Activated CD8-positive, alpha-beta memory T cell treated with anti-CD3 and anti-CD28 coated beads, Interleukin-2, amount 50 U/mL, for 4 hours (primary cell): ENCODE measurements at regions not wholly inside any gene's neighbourhood (a gene's known extent, or its start where the extent isn't known, plus 50 kb on each side); places are given as distances from the start of the nearest gene placed in this dataset.
"Not testable (repeated sequence)": the region's sequence is repeated elsewhere in the genome, so short reads cannot be mapped to it uniquely, and the experiment has no call there.

Source experiments
- DNase-seq: peaks from one replicate; pipeline ENCODE4 v3.0.0-alpha.2; 2020

DNA sequence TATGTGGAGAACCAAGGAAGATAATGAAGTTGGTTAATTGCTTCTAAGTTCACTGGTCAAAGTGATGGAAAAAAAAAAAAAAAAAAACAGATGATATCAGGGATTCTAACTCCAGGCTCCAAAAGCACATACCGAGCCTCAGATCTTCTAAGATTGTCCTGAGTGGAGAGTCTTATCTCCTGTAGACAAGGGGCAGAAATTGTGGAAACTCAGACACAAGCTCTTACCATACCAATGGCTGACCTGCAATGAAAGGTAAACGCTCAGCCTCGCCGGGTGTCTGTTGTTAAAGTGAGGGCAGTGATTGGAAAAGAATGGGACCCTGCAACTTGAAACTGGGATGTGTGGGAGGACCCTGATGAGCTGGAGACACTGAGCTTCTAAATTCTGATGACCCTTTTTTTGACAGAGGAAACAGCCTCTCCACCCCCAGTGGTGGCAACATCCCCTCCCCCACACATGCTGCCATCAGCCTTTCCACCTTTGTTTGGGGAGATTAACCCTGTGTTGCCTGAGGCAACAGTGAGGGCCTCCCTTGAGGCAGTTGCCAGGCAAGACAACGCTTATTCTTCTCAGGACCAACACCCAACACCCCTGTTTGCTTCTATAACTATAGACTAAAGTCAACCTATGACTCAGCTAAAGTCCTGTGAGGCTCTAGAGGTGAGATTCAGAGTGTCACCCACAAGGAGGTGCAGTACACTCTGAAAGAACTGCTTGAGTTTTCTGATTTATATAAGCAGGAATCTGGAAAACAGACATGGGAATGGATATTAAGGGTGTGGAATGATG, 154.0 kb downstream of the THBS2 start:
- DNase-seq: no peak

DNA sequence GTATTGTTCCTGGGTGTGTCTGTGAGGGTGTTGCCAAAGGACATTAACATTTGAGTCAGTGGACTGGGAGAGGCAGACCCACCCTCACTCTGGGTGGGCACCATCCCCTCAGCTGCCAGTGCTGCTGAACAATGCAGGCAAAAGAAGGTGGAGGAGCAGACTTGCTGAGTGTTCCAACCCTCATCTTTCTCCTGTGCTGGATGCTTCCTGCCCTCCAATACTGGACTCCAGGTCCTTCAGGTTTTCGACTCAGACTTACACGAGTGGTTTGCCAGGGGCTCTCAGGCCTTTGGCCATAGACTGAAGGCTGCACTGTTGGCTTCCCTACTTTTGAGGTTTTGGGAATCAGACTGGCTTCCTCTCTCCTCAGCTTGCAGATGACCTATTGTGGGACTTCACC, 155.0 kb downstream of the THBS2 start:
- DNase-seq: not testable (repeated sequence)

- DNase-seq: no peak
Measured at GRCh38 chr6:169098116-169098515, 155.5 kb downstream of the THBS2 start.

DNA sequence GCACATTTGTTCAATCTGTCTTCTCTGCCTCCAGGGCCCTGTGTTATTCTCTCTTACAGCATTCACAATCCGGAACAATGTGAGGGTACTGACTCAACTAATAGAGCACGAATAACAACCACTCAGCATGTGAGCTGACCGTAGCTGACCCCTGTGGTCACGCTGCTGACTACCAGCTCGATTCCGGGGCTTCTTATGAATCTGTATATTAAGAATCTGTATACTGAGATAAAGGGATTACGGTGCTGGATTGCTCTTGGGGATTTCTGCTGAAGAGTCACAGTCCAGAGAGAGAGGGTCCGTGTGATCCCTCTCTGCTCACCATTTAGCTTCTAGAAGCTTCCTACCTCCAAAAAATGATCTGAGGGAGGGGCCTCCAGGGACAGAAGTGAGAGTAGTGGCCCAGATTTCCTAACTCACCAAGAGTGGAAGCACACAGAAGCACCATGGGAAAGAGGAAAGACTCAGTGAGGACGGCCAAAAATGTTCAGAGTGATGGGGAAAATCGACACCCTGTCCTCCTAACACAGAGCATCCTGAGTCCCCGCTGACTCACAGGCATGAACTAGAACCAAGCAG, 156.2 kb downstream of the THBS2 start:
- no peak for DNase-seq

GRCh38 chr6:169096388-169096787, 157.3 kb downstream of the THBS2 start:
- DNase-seq: no peak

- DNase-seq: no peak
Measured at GRCh38 chr6:169095153-169095552, 158.5 kb downstream of the THBS2 start.

- DNase-seq: no peak
Measured at GRCh38 chr6:169094552-169094950, 159.1 kb downstream of the THBS2 start.

- DNase-seq: no peak
Measured at GRCh38 chr6:169093770-169094551, 159.7 kb downstream of the THBS2 start.

GRCh38 chr6:169093066-169093723, 160.5 kb downstream of the THBS2 start:
- no peak for DNase-seq

- DNase-seq: no peak
Measured at GRCh38 chr6:169092375-169092774, 161.3 kb downstream of the THBS2 start.

GRCh38 chr6:169090514-169091127, 163.0 kb downstream of the THBS2 start:
- not testable (repeated sequence) for DNase-seq

DNA sequence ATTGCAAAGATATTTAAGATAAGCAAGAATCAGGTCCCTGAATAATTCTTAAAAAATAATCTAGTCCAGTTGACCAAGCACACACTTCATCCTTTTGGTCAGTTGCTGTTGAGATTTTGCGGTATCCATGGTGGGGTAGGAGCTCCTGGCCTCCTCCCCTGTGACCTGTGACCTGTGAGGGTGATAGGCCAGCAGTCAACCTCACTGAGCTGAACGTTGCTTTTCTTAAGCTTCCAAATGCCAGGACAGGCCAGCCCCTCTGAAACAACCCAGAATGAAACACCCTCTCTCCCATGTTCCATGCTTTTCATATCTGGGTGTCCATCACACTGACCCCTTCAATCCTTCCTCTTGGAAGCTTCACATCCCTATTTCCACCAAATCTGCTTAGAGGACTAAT, 164.9 kb downstream of the THBS2 start:
- no peak for DNase-seq

- DNase-seq: no peak
Measured at GRCh38 chr6:169087443-169088041, 166.1 kb downstream of the THBS2 start.

DNA sequence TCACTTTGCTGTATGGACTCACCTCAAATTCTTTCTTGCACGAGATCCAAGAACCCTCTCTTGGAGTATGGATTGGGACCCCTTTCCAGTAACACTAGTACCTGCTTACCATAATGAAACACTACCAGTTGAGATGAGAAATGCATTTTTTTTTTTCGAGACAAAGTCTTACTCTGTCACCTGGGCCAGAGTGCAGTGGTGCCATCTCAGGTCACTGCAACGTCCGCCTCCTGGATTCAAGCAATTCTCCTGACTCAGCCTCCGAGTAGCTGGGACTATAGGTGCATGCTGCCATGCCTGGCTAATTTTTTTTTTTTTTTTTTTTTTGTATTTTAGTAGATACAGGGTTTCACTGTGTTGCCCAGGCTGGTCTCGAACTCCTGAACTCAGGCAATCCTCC, 167.0 kb downstream of the THBS2 start:
- DNase-seq: not testable (repeated sequence)

GRCh38 chr6:169086020-169086419, 167.6 kb downstream of the THBS2 start:
- DNase-seq: no peak

- DNase-seq: no peak
Measured at GRCh38 chr6:169085466-169085865, 168.2 kb downstream of the THBS2 start.

GRCh38 chr6:169084557-169084956, 169.1 kb downstream of the THBS2 start:
- not testable (repeated sequence) for DNase-seq

DNA sequence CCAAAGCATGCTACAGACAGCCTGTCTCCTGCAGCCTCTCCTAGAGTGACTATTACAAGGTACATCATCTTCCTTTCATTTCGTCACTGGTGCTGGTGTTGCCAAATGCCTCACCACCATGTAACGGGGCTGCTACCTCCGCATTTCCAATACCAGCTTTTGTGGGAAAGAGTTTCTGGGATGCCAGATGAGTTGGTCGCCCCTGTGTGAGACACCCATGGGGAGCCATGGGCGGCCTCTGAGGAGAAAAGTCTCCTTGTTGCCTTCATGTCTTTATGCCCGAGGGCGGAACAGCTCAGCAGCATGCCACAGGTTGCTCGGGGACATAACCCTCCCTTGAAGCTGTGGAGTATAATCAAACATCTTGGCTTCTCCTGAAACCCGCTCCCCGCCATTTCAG, 169.6 kb downstream of the THBS2 start:
- no peak for DNase-seq

DNA sequence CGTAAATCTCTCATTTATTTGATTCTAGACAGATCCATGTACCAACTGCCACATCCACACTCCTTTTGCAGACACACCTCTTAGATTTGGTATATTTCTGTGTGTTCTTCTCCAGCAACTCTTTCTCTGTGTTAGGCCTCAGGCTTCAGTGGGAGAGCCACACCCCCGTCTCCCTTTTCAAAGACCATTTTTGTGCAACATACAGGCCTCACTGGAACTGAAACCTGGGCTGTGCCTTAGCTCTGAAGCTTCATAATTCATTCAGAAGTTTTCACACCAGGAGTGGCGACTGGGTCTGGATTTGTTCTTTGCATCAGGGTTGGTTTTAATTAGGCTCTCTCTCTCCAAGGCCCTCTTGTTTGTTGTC, 170.2 kb downstream of the THBS2 start:
- no peak for DNase-seq

- DNase-seq: no peak
Measured at GRCh38 chr6:169082817-169083507, 170.7 kb downstream of the THBS2 start.

DNA sequence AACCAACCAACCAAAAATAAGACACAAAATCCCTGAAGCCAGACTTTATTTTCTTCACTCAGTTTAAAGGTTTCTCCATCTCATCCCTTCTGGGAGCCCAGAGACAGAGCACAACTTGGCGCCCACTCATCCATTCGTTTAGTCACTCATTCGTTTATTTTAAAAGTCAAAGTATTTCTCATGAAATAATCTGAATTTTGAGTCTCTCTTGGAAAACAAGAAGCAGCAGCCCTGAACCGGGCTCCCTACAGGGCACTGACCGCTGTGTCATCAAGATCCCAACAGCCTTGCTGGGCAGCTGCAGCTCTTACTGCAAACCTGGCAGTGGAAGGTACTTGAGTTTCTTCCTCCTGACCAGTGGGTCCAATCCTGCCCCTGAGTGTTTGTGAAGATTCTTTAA, 171.6 kb downstream of the THBS2 start:
- DNase-seq: no peak

GRCh38 chr6:169081248-169081647, 172.4 kb downstream of the THBS2 start:
- DNase-seq: no peak
